ENCODE measurements at regions not wholly inside any gene's neighbourhood (a gene's known extent, or its start where the extent isn't known, plus 50 kb on each side); places are given as distances from the start of the nearest gene placed in this dataset.

GRCh38 chr20:39857187-39857586, 831.8 kb downstream of the MAFB start:
- DNase-seq (ENCODE audit: low read depth in 4 of 4, low spot score in 2 of 4) = no peak

- no peak for DNase-seq (ENCODE audit: low read depth in 4 of 4, low spot score in 2 of 4)
Measured at GRCh38 chr20:39855799-39856198, 833.2 kb downstream of the MAFB start.

DNA sequence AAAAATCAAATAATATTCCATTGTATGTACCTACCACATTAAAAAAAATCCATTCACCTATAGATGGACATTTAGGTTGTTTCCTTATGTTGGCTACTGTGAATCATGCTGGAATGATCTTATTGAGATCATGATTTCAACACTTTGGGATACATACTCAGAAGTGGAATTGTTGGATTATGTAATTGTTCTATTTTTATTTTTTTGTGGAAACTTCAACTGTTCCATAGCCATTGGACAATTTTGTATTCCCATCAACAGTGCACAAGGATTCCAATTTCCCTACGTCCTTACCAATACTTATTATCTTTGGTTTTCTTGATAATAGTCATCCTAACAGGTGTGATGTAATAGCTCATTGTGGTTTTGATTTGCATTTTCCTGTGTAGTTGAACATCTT, 834.0 kb downstream of the MAFB start:
- no peak for DNase-seq (ENCODE audit: low read depth in 4 of 4, low spot score in 2 of 4)

GRCh38 chr20:39853636-39854035, 835.4 kb downstream of the MAFB start:
- no peak for DNase-seq (ENCODE audit: low read depth in 4 of 4, low spot score in 2 of 4)

- DNase-seq (ENCODE audit: low read depth in 4 of 4, low spot score in 2 of 4) = no peak
Measured at GRCh38 chr20:39853050-39853449, 836.0 kb downstream of the MAFB start.

DNA sequence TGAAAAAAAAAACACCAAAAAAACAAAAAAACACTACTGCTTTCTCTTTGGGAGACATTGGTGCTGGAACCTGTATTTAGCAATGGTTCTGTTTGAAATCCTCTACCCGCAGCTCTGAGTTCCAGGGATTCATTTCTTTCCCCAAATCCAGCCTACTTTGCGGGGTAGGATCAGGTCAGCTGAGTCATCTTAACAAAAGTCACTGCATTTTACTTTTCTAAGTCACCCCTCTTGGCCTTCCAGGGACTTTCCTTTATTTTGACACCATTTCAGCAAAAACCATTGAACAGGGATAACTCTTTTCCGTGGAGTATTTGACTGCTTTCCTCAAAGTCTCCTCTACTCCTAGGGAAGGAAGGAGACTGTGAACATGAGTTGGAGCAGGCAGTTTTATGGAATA, 837.6 kb downstream of the MAFB start:
- DNase-seq (ENCODE audit: low read depth in 4 of 4, low spot score in 2 of 4) = no peak

- no peak for DNase-seq (ENCODE audit: low read depth in 4 of 4, low spot score in 2 of 4)
Measured at GRCh38 chr20:39850821-39851330, 838.2 kb downstream of the MAFB start.

GRCh38 chr20:39850246-39850645, 838.8 kb downstream of the MAFB start:
- no peak for DNase-seq (ENCODE audit: low read depth in 4 of 4, low spot score in 2 of 4)

GRCh38 chr20:39849664-39850063, 839.4 kb downstream of the MAFB start:
- no peak for DNase-seq (ENCODE audit: low read depth in 4 of 4, low spot score in 2 of 4)

DNA sequence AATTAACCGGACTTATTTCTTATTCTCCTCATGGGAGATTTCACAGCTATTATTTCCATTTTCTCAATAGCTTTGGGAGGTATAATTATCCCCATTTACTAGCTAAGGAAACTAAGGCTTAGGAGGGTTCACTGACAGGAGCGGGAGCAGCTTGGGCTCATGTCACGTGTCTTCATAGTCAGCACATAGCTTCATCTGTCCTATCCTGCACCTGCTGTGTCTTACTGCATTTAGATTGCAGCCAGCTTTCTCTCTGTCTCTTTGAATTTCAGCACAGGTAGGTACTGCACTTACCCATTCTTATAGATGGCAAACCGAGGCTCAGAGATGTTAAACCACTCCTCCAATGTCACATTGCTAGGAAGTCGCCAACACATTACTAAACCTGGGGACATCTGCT, 839.9 kb downstream of the MAFB start:
- no peak for DNase-seq (ENCODE audit: low read depth in 4 of 4, low spot score in 2 of 4)

DNA sequence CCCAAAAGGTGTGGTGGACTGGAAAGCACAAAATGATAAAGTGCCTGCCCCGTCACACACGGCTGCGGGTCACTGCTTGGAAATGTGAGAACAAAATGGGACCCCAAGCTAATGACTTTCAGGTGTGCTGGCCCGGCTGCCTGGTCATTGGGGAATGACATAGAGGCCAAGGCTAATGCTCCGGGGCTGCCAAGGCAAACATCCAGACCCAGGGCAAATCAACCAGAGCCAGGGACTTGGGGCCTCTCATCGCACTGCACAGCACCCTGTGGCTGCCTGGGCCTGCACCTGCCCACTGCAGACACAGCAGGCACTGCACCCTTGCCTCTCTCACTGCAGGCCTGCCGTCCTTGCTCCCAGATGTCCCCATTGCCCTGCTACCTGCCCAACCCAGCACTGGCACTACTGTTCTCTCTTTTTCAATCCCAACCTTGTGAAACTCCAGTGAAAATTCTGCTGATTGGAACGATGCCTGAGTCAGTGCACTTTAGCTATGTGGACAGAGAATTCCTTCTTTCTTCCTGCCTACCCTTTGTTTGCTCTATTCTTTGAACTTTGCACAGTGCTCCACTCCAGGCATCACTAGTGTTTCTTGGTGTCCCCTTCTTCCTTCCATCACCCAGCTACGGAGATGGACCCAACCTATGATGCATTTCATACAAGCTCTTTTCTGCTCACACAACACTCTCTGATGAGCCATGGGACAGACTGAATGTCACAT, 849.5 kb downstream of the MAFB start:
- DNase-seq (ENCODE audit: low read depth in 4 of 4, low spot score in 2 of 4) = no peak

DNA sequence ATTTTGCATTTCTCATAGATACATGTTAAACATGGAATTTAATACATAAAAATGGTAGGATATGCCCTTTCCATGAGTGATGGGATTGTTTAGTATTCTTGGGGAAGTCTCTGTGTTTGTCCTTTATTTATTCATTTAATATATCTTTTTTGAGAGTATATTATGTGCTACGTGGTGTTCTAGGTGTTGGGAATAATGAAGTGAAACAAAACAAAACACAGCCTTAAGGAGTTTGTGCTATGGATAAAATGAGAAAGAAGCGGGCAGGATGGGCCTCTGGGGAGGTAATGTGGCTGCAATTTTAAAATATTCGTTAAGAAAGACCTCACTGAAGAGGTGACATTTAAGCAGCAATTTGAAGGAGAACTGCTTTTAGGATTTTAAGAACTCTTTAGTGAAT, 851.5 kb downstream of the MAFB start:
- no peak for DNase-seq (ENCODE audit: low read depth in 4 of 4, low spot score in 2 of 4)

DNA sequence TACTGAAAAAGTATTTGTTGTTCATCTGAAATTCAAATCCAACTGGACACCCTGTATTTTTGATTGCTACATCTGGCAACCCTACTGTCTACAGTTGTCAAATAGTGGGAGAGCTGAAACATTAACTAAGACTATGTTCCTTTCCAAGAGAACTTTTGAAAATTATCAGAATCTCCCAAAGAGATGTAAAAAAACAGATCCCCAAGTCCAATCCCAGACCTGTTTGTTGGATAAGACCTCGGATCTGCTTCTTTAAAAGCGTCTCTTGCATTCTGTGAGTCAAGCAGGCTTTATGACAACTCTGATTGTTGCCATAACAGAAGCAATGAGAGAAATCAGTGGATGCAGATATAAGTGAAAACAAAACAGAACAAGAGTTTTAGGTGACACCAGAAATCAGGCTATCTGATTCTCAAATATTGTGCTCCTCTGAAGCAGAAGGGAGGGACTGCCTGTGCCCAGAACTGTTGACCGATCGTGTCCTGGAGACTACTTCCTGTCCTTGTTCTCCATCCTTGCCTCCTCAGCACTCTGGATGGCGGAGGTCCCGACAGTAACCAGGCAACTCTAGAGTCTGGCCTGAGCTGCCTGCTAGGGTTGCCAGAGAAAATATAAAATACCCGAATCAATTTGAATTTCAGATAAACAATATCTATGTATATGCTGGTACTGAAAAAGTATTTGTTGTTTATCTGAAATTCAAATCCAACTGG, 853.8 kb downstream of the MAFB start:
- DNase-seq (ENCODE audit: low read depth in 4 of 4, low spot score in 2 of 4) = no peak

GRCh38 chr20:39830903-39831302, 858.1 kb downstream of the MAFB start:
- DNase-seq (ENCODE audit: low read depth in 4 of 4, low spot score in 2 of 4) = no peak

DNA sequence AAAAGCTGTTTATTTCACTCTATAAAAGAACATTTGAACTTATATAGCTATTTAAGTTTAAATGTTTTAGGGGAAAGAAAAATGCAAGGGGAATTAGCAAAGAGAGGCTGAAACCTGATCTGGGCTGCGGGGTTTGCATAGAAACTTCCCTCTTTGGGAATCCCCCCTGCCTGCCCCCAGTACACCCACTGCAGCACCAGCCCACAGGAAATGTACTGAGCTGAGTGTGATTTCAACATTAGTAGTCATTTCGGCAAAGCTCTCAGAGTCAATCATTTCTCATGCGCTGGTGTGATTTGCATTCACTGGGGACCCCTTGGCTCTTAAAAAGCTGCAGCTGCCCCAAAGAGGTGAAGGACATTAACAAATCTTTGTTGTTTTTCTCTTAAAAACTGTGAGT, 859.4 kb downstream of the MAFB start:
- no peak for DNase-seq (ENCODE audit: low read depth in 4 of 4, low spot score in 2 of 4)

GRCh38 chr20:39829256-39829655, 859.8 kb downstream of the MAFB start:
- no peak for DNase-seq (ENCODE audit: low read depth in 4 of 4, low spot score in 2 of 4)

DNA sequence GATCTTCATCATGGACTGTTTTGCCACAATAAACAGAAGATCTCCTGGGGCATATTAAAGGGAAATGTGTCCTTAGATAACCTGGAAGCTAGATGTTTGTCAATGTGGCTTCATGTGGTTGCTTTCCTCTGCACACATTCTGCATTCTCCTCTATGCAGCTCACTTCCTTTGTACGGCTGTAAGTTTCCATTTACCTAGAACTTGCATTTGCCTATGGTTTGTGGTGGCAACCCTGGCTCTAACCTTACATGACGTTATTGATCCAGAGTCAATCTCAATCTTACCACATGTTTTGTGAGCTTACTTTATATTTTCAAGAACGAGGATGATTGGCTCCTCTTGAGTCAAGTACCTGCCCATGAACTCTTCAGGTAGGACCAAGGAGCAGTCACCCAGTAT, 863.1 kb downstream of the MAFB start:
- no peak for DNase-seq (ENCODE audit: low read depth in 4 of 4, low spot score in 2 of 4)

- no peak for DNase-seq (ENCODE audit: low read depth in 4 of 4, low spot score in 2 of 4)
Measured at GRCh38 chr20:39825524-39825923, 863.4 kb downstream of the DHX35 start.

DNA sequence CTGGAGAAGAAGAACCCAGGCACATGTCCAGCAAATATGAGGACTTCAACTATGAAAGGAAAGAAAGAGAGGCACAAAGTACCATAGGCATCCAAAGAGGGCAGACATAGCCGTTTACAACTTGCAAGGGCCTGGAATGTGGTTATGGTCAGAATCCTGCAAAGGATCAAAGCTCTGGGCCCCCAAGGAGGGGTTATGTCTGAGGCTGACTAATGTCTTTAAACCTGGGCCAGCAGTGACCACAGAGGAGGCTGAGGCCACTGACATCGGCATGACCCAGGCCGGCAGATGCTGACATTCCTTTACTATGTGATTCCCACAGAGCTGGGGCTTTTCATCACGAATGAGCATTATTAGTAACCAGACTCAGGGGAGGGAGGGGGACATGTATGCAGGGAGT, 861.1 kb downstream of the DHX35 start:
- no peak for DNase-seq (ENCODE audit: low read depth in 4 of 4, low spot score in 2 of 4)

GRCh38 chr20:39822667-39823066, 860.5 kb downstream of the DHX35 start:
- DNase-seq (ENCODE audit: low read depth in 4 of 4, low spot score in 2 of 4) = no peak

DNA sequence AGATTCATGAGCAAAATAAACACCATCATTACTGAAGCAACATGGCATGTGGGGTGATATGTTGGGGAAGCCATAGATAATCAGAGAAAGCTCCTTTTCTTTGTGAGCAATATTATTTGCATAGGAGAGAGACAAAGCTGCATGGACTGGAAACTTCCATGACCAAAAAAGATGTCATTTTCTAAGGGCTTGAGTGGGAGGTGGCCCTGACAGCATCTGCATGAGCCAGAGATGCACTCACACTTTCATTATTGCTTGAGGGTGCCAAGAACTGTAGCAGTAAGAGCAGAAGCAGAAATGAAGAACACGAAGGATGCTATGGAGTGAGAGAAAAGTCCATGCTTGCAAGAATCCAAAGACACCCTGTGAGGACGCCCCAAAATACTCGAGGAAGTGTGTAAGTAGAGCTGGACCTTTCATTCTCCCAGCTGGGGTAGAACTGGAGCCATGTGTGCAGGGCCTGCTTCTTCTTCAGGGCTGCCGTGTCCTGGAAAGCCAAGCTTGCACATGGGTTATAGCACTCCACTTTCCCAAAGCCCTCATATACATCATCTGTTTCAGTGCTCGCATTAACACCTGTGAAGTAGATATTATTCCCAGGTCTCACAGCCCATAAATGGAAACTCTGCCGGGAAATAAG, 851.2 kb downstream of the DHX35 start:
- DNase-seq (ENCODE audit: low read depth in 4 of 4, low spot score in 2 of 4) = no peak

DNA sequence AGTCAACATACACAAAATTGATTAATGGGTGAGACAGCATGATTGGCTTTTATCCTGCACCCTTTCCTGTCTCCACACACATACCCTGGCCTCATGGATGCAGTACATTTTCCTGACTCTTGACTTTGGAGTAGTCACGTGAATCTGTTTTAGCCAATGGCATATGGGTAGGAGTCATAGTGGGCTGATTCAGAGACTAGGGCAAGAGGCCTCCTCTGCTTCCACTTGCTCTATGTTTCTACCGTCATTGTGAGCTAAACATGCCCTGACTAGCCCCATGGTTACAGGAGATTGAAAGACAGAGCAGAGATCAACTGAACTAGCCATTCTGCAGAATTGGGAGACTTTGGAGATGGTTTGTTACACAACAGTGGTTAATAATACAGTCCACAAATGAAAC, 850.0 kb downstream of the DHX35 start:
- DNase-seq (ENCODE audit: low read depth in 4 of 4, low spot score in 2 of 4) = no peak

All from left renal cortex interstitium (tissue), 4 donors.